ENCODE measurements at regions not wholly inside any gene's neighbourhood (a gene's known extent, or its start where the extent isn't known, plus 50 kb on each side); places are given as distances from the start of the nearest gene placed in this dataset.

GRCh38 chr11:24108609-24109008, 388.2 kb upstream of the LUZP2 start:
- H3K4me3 ChIP-seq (ENCODE audit: low read length) = no peak overlapping the region
- no peak for DNase-seq (ENCODE audit: low read depth)
- no peak for TF ChIP-seq CTCF (conservative IDR thresholded peaks at IDR 0.05; ENCODE audit: low read depth, low read length)

- DNase-seq (ENCODE audit: low read depth) = no peak
- H3K4me3 ChIP-seq (ENCODE audit: low read length) = no peak overlapping the region
- no peak for TF ChIP-seq CTCF (conservative IDR thresholded peaks at IDR 0.05; ENCODE audit: low read depth, low read length)
Measured at GRCh38 chr11:24122291-24122690, 374.6 kb upstream of the LUZP2 start.

GRCh38 chr11:24124876-24125275, 372.0 kb upstream of the LUZP2 start:
- no peak for DNase-seq (ENCODE audit: low read depth)
- no peak for TF ChIP-seq CTCF (conservative IDR thresholded peaks at IDR 0.05; ENCODE audit: low read depth, low read length)
- H3K4me3 ChIP-seq (ENCODE audit: low read length) = no peak overlapping the region

GRCh38 chr11:24131698-24132097, 365.2 kb upstream of the LUZP2 start:
- no peak for TF ChIP-seq CTCF (conservative IDR thresholded peaks at IDR 0.05; ENCODE audit: low read depth, low read length)
- H3K4me3 ChIP-seq (ENCODE audit: low read length) = no peak overlapping the region
- DNase-seq (ENCODE audit: low read depth) = no peak

GRCh38 chr11:24132471-24132870, 364.4 kb upstream of the LUZP2 start:
- no peak overlapping the region for H3K4me3 ChIP-seq (ENCODE audit: low read length)
- TF ChIP-seq CTCF (conservative IDR thresholded peaks at IDR 0.05; ENCODE audit: low read depth, low read length) = no peak
- DNase-seq (ENCODE audit: low read depth) = no peak

GRCh38 chr11:24134879-24135589, 361.8 kb upstream of the LUZP2 start:
- H3K4me3 ChIP-seq (ENCODE audit: low read length) = no peak overlapping the region
- no peak for TF ChIP-seq CTCF (conservative IDR thresholded peaks at IDR 0.05; ENCODE audit: low read depth, low read length)
- no peak for DNase-seq (ENCODE audit: low read depth)

GRCh38 chr11:24142062-24142461, 354.8 kb upstream of the LUZP2 start:
- no peak overlapping the region for H3K4me3 ChIP-seq (ENCODE audit: low read length)
- no peak for DNase-seq (ENCODE audit: low read depth)
- TF ChIP-seq CTCF (conservative IDR thresholded peaks at IDR 0.05; ENCODE audit: low read depth, low read length) = no peak

Data from retinal pigment epithelial cell (primary cell).